ENCODE measurements at regions not wholly inside any gene's neighbourhood (a gene's known extent, or its start where the extent isn't known, plus 50 kb on each side); places are given as distances from the start of the nearest gene placed in this dataset.
A peak's percentile ranks its signal among the peaks of the same experiment; 100 is the strongest.
"Not testable (repeated sequence)": the region's sequence is repeated elsewhere in the genome, so short reads cannot be mapped to it uniquely, and the experiment has no call there.

DNA sequence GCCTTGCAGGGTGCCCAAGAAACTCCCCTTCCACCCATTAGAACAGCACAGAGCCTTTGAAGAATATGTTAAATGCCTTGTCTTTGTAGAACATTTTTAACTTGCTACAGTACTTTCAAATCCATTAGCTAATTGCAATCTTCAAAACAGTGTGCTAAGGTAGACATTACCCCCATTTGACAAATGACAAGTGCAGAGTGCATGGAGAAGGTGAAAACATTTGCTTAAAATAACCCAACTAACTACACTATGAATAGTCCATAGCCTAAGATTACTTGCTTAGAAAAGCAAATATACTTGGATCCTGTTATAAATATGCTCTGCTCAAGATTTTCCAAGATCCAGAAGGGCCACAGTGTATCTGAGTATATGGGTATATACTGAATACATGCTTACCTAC, 87.0 kb upstream of the G2E3 start:
- no peak overlapping the region for H2AFZ ChIP-seq (ENCODE audit: low read length)
- H4K5ac ChIP-seq (ENCODE audit: insufficient read length, low read depth, low read length): no peak overlapping the region
- no peak overlapping the region for H2BK20ac ChIP-seq (ENCODE audit: low read depth, low read length, poor library complexity, severe bottlenecking)
- H3K9me3 ChIP-seq (ENCODE audit: control insufficient read depth, low read depth, low read length): no peaks in the 10 kb centered on the region
- H3K27me3 Mint-ChIP-seq (ENCODE audit: low read depth): no peaks in the 10 kb centered on the region
- H2BK12ac ChIP-seq (ENCODE audit: insufficient read length, low read depth, low read length): no peak overlapping the region
- H3K23me2 ChIP-seq (ENCODE audit: insufficient read length, low read depth, low read length, poor library complexity, severe bottlenecking): no peaks in the 10 kb centered on the region
- no peaks in the 10 kb centered on the region for H3K4me1 ChIP-seq (ENCODE audit: insufficient read depth, low read length)
- no peaks in the 10 kb centered on the region for H3K27me3 ChIP-seq (ENCODE audit: insufficient read depth, low read length)
- no peak overlapping the region for H2BK15ac ChIP-seq (ENCODE audit: low read depth, low read length)
- H2BK120ac ChIP-seq (ENCODE audit: low read depth, low read length, poor library complexity, severe bottlenecking): no peak overlapping the region
- peaks cover 0 to 5% (median 1%) of the 10 kb centered on the region in 3 experiments; a peak in 4 of 7 replicates for H3K36me3 Mint-ChIP-seq (ENCODE audit: insufficient read depth in 1 of 3, low read depth in 3 of 3)
- H3K23ac ChIP-seq (ENCODE audit: insufficient read length, low read depth, low read length): no peak overlapping the region
- H4K91ac ChIP-seq (ENCODE audit: insufficient read length, low read depth, low read length): no peak overlapping the region
- H2AK5ac ChIP-seq (ENCODE audit: insufficient read length, low read length): no peak overlapping the region
- H4K20me1 ChIP-seq (ENCODE audit: control insufficient read depth, insufficient read depth, insufficient read length): no peaks in the 10 kb centered on the region
- no peaks in the 10 kb centered on the region for H3K79me2 ChIP-seq (ENCODE audit: insufficient read depth, low read length)
- H3K79me1 ChIP-seq (ENCODE audit: insufficient read depth, low read depth, low read length, poor library complexity, severe bottlenecking): no peaks in the 10 kb centered on the region
- no peak overlapping the region for H3K18ac ChIP-seq (ENCODE audit: insufficient read length, low read depth, low read length)
- no peak for DNase-seq
- H2BK5ac ChIP-seq (ENCODE audit: insufficient read length, low read length): no peak overlapping the region
- H3K9me3 Mint-ChIP-seq: peaks cover 0 to 2% of the 10 kb centered on the region in 2 experiments; a peak in 1 of 5 replicates
- no peak overlapping the region for H3K4me3 Mint-ChIP-seq
- no peak overlapping the region for H3K9ac ChIP-seq (ENCODE audit: extremely low read depth, insufficient read length, low read length)
- no peak overlapping the region for H3K14ac ChIP-seq (ENCODE audit: insufficient read depth, low read length)
- H3K27ac Mint-ChIP-seq: no peak overlapping the region
- H3K4me2 ChIP-seq (ENCODE audit: insufficient read depth, insufficient read length, low read length): no peak overlapping the region
- no peak overlapping the region for H3K4ac ChIP-seq (ENCODE audit: low read depth, low read length)
- no peaks in the 10 kb centered on the region for H3K4me1 Mint-ChIP-seq
- TF ChIP-seq, protein P1, sequence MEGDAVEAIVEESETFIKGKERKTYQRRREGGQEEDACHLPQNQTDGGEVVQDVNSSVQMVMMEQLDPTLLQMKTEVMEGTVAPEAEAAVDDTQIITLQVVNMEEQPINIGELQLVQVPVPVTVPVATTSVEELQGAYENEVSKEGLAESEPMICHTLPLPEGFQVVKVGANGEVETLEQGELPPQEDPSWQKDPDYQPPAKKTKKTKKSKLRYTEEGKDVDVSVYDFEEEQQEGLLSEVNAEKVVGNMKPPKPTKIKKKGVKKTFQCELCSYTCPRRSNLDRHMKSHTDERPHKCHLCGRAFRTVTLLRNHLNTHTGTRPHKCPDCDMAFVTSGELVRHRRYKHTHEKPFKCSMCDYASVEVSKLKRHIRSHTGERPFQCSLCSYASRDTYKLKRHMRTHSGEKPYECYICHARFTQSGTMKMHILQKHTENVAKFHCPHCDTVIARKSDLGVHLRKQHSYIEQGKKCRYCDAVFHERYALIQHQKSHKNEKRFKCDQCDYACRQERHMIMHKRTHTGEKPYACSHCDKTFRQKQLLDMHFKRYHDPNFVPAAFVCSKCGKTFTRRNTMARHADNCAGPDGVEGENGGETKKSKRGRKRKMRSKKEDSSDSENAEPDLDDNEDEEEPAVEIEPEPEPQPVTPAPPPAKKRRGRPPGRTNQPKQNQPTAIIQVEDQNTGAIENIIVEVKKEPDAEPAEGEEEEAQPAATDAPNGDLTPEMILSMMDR (conservative IDR thresholded peaks at IDR 0.05): no peak
- H4K8ac ChIP-seq (replicated peaks; ENCODE audit: insufficient read length, low read depth, low read length): no peak overlapping the region
- no peak overlapping the region for H3K27ac ChIP-seq (ENCODE audit: insufficient read length, low read depth, low read length)
- no peak overlapping the region for H3K56ac ChIP-seq (ENCODE audit: insufficient read length, low read depth, low read length)
- H3T11ph ChIP-seq (ENCODE audit: low read length): no peak overlapping the region

DNA sequence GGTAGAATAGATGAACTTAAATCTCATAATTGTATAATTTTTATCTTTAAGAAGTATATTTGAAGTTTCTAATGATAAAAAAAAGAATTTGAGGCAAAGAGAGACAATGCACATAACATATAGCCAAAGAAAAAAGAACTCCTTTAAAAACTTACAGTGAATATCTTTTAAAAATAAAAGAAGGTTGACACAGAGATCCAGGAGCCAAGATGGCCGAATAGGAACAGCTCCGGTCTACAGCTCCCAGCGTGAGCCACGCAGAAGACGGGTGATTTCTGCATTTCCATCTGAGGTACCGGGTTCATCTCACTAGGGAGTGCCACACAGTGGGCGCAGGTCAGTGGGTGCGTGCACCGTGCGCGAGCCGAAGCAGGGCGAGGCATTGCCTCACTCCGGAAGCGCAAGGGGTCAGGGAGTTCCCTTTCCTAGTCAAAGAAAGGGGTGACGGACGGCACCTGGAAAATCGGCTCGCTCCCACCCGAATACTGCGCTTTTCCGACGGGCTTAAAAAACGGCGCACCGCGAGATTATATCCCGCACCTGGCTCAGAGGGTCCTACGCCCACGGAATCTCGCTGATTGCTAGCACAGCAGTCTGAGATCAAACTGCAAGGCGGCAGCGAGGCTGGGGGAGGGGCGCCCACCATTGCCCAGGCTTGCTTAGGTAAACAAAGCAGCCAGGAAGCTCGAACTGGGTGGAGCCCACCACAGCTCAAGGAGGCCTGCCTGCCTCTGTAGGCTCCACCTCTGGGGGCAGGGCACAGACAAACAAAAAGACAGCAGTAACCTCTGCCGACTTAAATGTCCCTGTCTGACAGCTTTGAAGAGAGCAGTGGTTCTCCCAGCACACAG, 84.9 kb upstream of the G2E3 start:
- not testable (repeated sequence) for H3K4me1 Mint-ChIP-seq; H3K9me3 Mint-ChIP-seq; H3K18ac ChIP-seq (ENCODE audit: insufficient read length, low read depth, low read length); H3K27ac ChIP-seq (ENCODE audit: insufficient read length, low read depth, low read length); H3K79me1 ChIP-seq (ENCODE audit: insufficient read depth, low read depth, low read length, poor library complexity, severe bottlenecking); H3K36me3 Mint-ChIP-seq (ENCODE audit: insufficient read depth in 1 of 3, low read depth in 3 of 3); H3K23me2 ChIP-seq (ENCODE audit: insufficient read length, low read depth, low read length, poor library complexity, severe bottlenecking); H2BK12ac ChIP-seq (ENCODE audit: insufficient read length, low read depth, low read length); H3K27me3 ChIP-seq (ENCODE audit: insufficient read depth, low read length); H3T11ph ChIP-seq (ENCODE audit: low read length); H2AK5ac ChIP-seq (ENCODE audit: insufficient read length, low read length); H2BK15ac ChIP-seq (ENCODE audit: low read depth, low read length); H2BK5ac ChIP-seq (ENCODE audit: insufficient read length, low read length); H3K4me1 ChIP-seq (ENCODE audit: insufficient read depth, low read length); H4K91ac ChIP-seq (ENCODE audit: insufficient read length, low read depth, low read length); H3K4me2 ChIP-seq (ENCODE audit: insufficient read depth, insufficient read length, low read length); DNase-seq; H2BK20ac ChIP-seq (ENCODE audit: low read depth, low read length, poor library complexity, severe bottlenecking); H2AFZ ChIP-seq (ENCODE audit: low read length); H3K9me3 ChIP-seq (ENCODE audit: control insufficient read depth, low read depth, low read length); H3K23ac ChIP-seq (ENCODE audit: insufficient read length, low read depth, low read length); H2BK120ac ChIP-seq (ENCODE audit: low read depth, low read length, poor library complexity, severe bottlenecking); H3K9ac ChIP-seq (ENCODE audit: extremely low read depth, insufficient read length, low read length); H4K8ac ChIP-seq (replicated peaks; ENCODE audit: insufficient read length, low read depth, low read length); H3K4ac ChIP-seq (ENCODE audit: low read depth, low read length); H3K56ac ChIP-seq (ENCODE audit: insufficient read length, low read depth, low read length); H4K5ac ChIP-seq (ENCODE audit: insufficient read length, low read depth, low read length); H3K79me2 ChIP-seq (ENCODE audit: insufficient read depth, low read length); H3K27me3 Mint-ChIP-seq (ENCODE audit: low read depth); H4K20me1 ChIP-seq (ENCODE audit: control insufficient read depth, insufficient read depth, insufficient read length); H3K14ac ChIP-seq (ENCODE audit: insufficient read depth, low read length)
- Mint-ChIP-seq H3K4me3 (peak overlapping the region in 1 of 2 experiments; percentile 53; a peak in 3 of 5 replicates), H3K27ac (peak overlapping the region in 1 of 3 experiments; percentile 86; a peak in 1 of 7 replicates)
- WGBS (ENCODE audit: extremely low coverage, insufficient read length, low lambda C conversion rate): no CpG with 5 or more reads among the region's 36 CpGs

Data from H9 (cell line).